Colonic mucosa (tissue), 4 donors: ENCODE measurements at regions not wholly inside any gene's neighbourhood (a gene's known extent, or its start where the extent isn't known, plus 50 kb on each side); places are given as distances from the start of the nearest gene placed in this dataset.

Source experiments
- DNase-seq: peaks from one replicate; pipeline ENCODE4 v3.0.0-alpha.2; 2020
- H3K27ac ChIP-seq: fragments of 200-600 bp; one replicate; pipeline ENCODE4 v1.8.0; 2021
- H3K27me3 ChIP-seq: fragments of 200-600 bp; one replicate; pipeline ENCODE4 v1.8.0; 2021
- H3K36me3 ChIP-seq: fragments of 200-600 bp; one replicate; pipeline ENCODE4 v1.8.0; 2021
- H3K4me1 ChIP-seq: fragments of 200-600 bp; one replicate; pipeline ENCODE4 v1.8.0; 2021; ENCODE audit warnings: mild to moderate bottlenecking
- H3K4me3 ChIP-seq: fragments of 200-600 bp; one replicate; pipeline ENCODE4 v1.8.0; 2021
- H3K9ac ChIP-seq, 2 donors: one replicate each; pipeline ENCODE4 v1.7.0; 2013; ENCODE audit warnings: control low read depth in 2 of 2, low read depth in 2 of 2, low read length in 2 of 2
- H3K9me3 ChIP-seq: fragments of 200-600 bp; one replicate; pipeline ENCODE4 v1.8.0; 2021
- CTCF ChIP-seq: fragments of 200-600 bp; IDR thresholded peaks from one replicate; pipeline ENCODE4 v1.8.0; 2022; ENCODE audit warnings: antibody characterized with exemption, mild to moderate bottlenecking
- intact Hi-C: fragments of 100-400 bp; cut with DNase I; formaldehyde crosslinking; loops from one replicate; pipeline ENCODE4 v1.14.1; 2022
- donor health status: healthy.
- donor health status: DM: no; HTN: no; CAD: no.
- donor health status: DM: no; HTN: no; CAD: no.

- no peak overlapping the region for H3K9ac ChIP-seq
- no peak for TF ChIP-seq CTCF
- intact Hi-C loops, result no loop called here
Observed at GRCh38 chr5:152205804-152206203, 199.3 kb downstream of the NMUR2 start.

GRCh38 chr5:152202321-152202720 lies 202.8 kb downstream of the NMUR2 start:
- Histone ChIP-seq H3K9me3 (no peaks in the 10 kb centered on the region), H3K27me3 (no peaks in the 10 kb centered on the region), H3K27ac (no peak overlapping the region), H3K4me1 (no peaks in the 10 kb centered on the region), H3K4me3 (no peak overlapping the region), H3K9ac (no peak overlapping the region), H3K36me3 (no peaks in the 10 kb centered on the region)
- no peak for DNase-seq
- intact Hi-C loops, result no loop called here
- no peak for TF ChIP-seq CTCF

More at GRCh38 chr5:152205804-152206203, 199.3 kb downstream of the NMUR2 start:
- H3K4me1 ChIP-seq, result no peaks in the 10 kb centered on the region
- no peak overlapping the region for H3K4me3 ChIP-seq
- H3K36me3 ChIP-seq, result no peaks in the 10 kb centered on the region
- no peaks in the 10 kb centered on the region for H3K9me3 ChIP-seq
- H3K27ac ChIP-seq, result no peak overlapping the region
- DNase-seq, result no peak
- H3K27me3 ChIP-seq, result no peaks in the 10 kb centered on the region

DNA sequence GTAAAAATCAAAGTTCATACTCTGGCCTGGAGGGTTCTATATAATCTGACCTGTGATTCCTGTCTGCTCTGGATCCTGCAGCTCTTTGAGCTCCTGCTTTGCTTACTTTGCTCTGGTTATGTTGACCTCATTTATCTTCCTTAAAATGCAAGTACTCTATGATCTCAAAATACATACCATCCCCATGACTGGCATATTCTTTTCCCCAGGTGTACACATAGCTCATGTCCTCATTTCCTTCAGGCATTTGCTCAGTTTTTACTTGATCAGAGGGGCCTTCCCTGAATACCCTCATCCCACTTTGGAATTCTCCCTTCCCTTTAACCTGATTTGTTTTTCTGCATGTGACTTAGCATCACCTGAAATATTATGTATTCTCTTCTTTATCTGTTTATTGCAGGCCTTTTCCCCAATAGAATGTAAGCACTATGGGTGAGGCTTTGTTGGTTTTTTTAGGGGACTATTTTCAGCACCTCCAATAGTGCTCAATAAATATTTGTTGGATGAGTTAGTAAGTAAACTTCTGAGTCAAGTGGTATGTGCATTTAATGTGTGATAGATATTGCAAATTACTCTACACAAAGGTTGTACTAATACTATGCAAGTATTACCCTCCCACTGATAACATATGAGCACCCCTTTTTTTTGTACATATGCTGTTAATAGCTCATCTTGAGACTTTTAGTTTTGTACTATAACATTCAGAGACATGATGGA lies 211.5 kb downstream of the NMUR2 start:
- TF ChIP-seq CTCF, result no peak
- Histone ChIP-seq H3K4me1 (no peaks in the 10 kb centered on the region), H3K9ac (no peak overlapping the region), H3K27me3 (no peaks in the 10 kb centered on the region), H3K4me3 (no peak overlapping the region), H3K27ac (no peak overlapping the region), H3K9me3 (no peaks in the 10 kb centered on the region), H3K36me3 (no peaks in the 10 kb centered on the region)
- intact Hi-C loops, result no loop called here
- DNase-seq, result no peak

GRCh38 chr5:152188251-152188650 lies 216.8 kb downstream of the NMUR2 start:
- DNase-seq, result no peak
- no peaks in the 10 kb centered on the region for H3K36me3 ChIP-seq
- no peaks in the 10 kb centered on the region for H3K27me3 ChIP-seq
- H3K4me3 ChIP-seq, result no peak overlapping the region
- no peak for TF ChIP-seq CTCF
- intact Hi-C loops, result no loop called here
- no peak overlapping the region for H3K27ac ChIP-seq
- no peaks in the 10 kb centered on the region for H3K9me3 ChIP-seq
- H3K9ac ChIP-seq, result no peak overlapping the region
- no peaks in the 10 kb centered on the region for H3K4me1 ChIP-seq

- no peak for DNase-seq
- no peaks in the 10 kb centered on the region for H3K27me3 ChIP-seq
- no peak overlapping the region for H3K9ac ChIP-seq
- H3K27ac ChIP-seq, result no peak overlapping the region
- no peaks in the 10 kb centered on the region for H3K4me1 ChIP-seq
- no peaks in the 10 kb centered on the region for H3K36me3 ChIP-seq
- TF ChIP-seq CTCF, result no peak
- H3K4me3 ChIP-seq, result no peak overlapping the region
- no peaks in the 10 kb centered on the region for H3K9me3 ChIP-seq
- intact Hi-C loops, result no loop called here
Observed at GRCh38 chr5:152187668-152188067, 217.4 kb downstream of the NMUR2 start.
